ENCODE measurements at regions not wholly inside any gene's neighbourhood (a gene's known extent, or its start where the extent isn't known, plus 50 kb on each side); places are given as distances from the start of the nearest gene placed in this dataset.

DNA sequence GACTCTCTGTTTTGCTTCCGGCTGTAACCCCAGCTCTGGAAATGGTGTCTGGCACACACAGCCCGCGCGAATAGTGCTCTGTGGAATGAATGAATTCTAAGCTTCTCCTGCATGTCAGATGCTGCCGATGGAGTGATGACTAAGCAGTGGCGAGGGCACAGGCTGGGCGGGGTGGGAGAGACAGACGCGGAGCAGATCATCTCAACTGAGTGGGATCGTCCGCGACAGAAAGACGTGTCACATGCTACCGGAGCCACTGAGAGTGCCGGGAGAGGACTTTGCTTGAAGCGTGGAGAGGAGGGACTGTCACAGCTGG lies 334.5 kb downstream of the CTTN start:
- no peak for TF ChIP-seq ZFX (IDR thresholded peaks at IDR 0.05; ENCODE audit: borderline replicate concordance)
- TF ChIP-seq, protein P1, sequence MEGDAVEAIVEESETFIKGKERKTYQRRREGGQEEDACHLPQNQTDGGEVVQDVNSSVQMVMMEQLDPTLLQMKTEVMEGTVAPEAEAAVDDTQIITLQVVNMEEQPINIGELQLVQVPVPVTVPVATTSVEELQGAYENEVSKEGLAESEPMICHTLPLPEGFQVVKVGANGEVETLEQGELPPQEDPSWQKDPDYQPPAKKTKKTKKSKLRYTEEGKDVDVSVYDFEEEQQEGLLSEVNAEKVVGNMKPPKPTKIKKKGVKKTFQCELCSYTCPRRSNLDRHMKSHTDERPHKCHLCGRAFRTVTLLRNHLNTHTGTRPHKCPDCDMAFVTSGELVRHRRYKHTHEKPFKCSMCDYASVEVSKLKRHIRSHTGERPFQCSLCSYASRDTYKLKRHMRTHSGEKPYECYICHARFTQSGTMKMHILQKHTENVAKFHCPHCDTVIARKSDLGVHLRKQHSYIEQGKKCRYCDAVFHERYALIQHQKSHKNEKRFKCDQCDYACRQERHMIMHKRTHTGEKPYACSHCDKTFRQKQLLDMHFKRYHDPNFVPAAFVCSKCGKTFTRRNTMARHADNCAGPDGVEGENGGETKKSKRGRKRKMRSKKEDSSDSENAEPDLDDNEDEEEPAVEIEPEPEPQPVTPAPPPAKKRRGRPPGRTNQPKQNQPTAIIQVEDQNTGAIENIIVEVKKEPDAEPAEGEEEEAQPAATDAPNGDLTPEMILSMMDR (IDR thresholded peaks at IDR 0.05): no peak

DNA sequence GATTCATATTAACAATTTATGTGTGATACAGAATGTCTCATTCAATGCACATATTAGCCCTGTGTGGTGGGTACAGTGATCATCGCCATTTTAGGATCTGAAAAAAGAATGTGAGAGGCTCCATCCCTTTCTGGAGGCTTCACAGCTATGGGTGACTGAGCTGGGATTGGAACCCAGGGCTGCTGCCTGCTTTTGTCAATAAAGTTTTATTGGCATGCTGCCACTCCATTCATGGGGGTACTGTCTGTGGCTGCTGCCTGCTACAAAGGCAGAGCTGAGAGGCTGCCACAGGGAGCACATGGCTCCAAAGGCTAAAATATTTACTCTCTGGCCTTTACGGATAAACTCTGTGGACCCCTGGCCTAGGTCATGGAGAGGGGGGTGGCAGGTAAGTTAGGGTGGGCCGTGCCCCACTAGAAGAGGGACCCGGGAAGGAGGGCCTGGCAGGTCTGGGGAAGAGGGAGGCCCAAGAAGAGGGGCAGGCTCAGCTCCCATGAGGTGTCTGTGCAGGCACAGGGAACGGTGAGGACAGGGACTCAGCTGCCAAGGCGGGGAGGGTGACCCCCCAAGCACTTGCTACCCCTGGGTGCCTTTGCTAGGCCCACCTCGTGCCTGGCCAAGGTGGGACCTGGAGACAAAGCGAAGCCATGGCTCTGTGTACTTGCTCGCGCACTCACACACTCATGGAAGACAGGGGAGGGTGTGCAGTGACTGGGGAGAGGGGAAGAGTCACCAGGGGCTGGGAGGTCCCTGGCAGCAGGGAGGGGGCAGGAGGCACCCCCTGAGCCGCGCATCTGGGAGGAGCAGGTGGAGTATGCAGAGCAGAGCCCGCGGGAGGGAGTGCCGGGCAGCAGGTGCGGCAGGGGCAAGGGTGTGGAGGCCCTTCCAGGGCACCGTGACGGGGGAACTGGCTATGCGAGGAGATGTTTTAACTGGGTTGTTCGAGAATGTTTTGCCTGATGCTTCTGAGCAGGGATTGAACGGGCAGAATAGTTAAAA lies 335.3 kb downstream of the CTTN start:
- TF ChIP-seq, protein P1 (IDR thresholded peaks at IDR 0.05): no peak
- no peak for TF ChIP-seq ZFX (IDR thresholded peaks at IDR 0.05; ENCODE audit: borderline replicate concordance)
- H3K27ac ChIP-seq: no peak overlapping the region

More for the DNA sequence above, 334.5 kb downstream of the CTTN start:
- no peak overlapping the region for H3K27ac ChIP-seq

DNA sequence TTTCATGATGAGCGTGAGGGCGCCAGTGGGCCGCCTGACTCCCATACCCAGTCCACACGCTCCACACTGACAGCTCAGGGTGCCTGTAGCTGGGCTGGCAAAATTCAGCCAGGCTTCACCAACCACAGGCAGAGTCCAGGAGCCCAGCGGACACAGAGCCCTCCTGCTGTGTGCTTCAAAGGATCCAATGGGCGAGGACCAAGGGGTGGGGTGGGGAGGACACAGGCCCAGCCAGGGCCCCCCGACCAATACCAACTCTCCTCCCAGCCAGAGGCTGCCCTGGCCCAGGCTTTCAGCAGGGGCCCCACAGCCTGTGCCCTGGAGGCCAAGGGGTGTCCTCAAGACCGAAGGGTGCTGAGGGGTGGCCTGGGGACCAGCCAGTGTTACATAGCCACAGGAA lies 336.1 kb downstream of the CTTN start:
- no peak overlapping the region for H3K27ac ChIP-seq

DNA sequence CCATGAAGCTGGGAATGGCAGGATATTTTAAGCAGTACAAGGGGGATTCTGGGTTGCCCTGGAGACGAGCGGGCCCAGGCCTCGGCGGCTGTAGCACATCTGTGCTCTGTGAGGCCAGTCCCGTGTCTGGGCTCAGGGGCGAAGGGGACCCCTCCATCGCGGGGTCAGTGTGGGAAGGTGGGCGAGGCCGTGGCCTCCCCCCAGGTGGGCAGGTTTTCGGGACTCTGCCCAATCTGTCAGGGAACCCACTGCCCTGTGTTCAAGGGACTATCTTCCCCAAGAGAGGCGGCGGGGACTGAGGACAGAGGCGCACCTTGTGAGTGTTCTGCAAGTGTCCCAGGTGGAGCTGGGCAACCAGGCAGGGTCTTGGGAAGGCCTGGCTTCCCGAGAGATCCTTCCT lies 336.6 kb downstream of the CTTN start:
- H3K27ac ChIP-seq: no peak overlapping the region
- no peak for TF ChIP-seq ZFX (IDR thresholded peaks at IDR 0.05; ENCODE audit: borderline replicate concordance)
- TF ChIP-seq, protein P1 (IDR thresholded peaks at IDR 0.05): no peak

More for the DNA sequence above, 336.1 kb downstream of the CTTN start:
- TF ChIP-seq, protein P1 (IDR thresholded peaks at IDR 0.05): no peak
- no peak for TF ChIP-seq ZFX (IDR thresholded peaks at IDR 0.05; ENCODE audit: borderline replicate concordance)

DNA sequence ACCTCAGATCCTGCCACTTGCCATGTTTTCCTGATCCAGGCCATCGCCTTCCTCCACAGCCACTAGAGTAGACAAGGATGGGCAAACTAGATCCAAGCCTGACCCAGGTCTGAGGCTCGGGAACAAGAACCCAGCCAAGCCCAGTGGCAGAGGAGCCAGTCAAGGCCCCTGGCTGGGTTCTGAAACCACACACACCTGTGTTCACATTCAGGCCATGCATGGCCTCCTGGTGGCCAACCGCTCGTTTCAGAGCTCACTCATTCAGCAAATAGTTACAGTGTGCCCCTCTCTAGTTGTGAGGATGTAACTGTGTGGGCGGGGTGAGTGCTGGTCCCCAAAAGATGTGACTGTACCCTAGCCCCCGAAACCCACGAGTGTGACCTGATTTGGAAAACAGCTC lies 337.6 kb downstream of the CTTN start:
- TF ChIP-seq, protein P1 (IDR thresholded peaks at IDR 0.05): no peak
- TF ChIP-seq ZFX (IDR thresholded peaks at IDR 0.05; ENCODE audit: borderline replicate concordance): no peak
- no peak overlapping the region for H3K27ac ChIP-seq

DNA sequence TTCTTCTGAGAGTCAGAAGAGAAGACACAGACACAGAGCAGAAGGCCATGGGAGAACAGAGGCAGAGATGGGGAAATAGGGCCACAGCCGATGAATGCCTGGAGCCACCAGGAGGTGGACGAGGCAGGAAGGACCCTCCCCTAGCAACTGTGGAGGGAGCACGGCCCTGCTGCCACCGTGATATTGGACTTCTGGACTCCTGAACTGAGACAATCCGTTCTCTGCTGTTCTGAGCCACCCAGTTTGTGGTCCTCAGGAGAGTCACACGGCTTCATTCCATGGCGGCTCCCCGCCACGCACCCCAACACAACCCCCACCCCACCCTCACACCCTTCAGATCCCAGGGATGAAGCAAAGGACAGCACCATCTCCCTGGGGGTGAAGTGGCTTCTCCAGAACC lies 338.1 kb downstream of the CTTN start:
- TF ChIP-seq, protein P1 (IDR thresholded peaks at IDR 0.05): no peak
- no peak for TF ChIP-seq ZFX (IDR thresholded peaks at IDR 0.05; ENCODE audit: borderline replicate concordance)
- H3K27ac ChIP-seq: no peak overlapping the region

DNA sequence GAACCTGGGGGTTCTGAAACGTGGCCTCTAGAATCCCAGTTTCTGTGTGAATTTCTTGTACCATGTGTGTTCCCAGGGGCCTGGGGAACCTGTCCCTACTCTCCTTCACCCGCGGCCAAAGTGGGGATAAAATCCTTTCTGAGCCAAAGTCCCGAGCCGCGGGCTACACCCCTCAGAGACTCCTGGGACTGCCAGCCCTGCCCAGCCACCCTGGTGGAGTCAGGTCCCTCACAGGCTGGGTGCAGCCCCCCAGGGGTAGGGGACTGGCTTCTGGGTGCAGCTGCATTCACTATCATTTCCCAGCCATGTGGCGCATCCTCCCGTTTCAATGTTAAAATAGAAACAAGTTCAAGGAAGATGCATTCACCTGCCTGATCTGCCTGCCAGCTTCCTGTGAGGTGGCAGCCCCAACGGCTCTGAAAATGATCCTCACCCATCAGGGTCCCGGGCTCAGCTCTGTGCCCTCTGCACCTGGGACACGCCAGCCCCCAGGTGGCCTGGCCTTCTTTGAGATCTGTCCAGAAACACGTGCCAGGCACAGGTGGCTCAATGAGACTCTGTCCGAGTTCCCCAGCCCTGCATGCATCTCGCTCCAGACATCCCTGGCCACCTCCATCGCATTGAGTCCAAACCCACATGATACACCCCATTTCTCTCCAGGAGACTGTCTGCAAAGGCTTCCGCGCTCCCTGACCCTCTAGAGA lies 338.8 kb downstream of the CTTN start:
- H3K27ac ChIP-seq: no peak overlapping the region
- TF ChIP-seq ZFX (IDR thresholded peaks at IDR 0.05; ENCODE audit: borderline replicate concordance): no peak
- TF ChIP-seq, protein P1 (IDR thresholded peaks at IDR 0.05): no peak
